ENCODE measurements at regions not wholly inside any gene's neighbourhood (a gene's known extent, or its start where the extent isn't known, plus 50 kb on each side); places are given as distances from the start of the nearest gene placed in this dataset.
A peak's percentile ranks its signal among the peaks of the same experiment; 100 is the strongest.

DNA sequence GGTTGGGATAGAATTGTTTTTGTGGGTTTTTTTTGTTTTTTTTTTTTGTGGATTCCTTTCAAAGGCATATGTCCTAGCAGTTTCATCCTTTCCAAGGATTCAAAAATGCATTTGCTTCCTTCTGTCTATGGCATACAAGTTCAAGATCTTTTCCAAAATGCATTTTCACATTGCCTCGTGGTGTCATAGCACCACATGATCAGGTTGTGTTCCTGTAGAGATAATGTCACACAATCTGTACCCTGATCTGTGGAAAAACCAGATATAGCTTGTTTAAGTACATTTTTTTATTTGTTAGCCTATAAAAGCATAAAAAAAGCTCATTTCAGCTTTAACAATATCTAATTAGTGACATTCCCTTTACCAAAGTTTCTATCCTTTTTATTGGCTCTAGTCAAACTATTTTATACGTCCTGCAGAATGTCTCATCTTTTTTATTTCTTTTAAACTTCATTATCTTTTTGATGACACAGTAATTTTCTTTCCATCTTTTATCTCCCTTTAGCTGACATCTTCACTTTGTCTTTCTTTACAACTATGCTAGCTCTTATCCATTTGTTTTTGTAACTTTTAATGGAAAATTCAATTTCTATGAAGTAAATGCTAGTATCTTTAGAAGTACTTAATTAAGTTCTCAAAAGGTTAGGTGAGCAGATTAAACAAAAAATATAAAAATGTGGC is 106.0 kb upstream of the NOVA1 start:
- TF ChIP-seq CTCF (conservative IDR thresholded peaks at IDR 0.05; ENCODE audit: low read depth, low read length): no peak
- DNase-seq (ENCODE audit: low read depth): no peak
- no peak overlapping the region for H3K4me3 ChIP-seq (ENCODE audit: low read depth, low read length)

DNA sequence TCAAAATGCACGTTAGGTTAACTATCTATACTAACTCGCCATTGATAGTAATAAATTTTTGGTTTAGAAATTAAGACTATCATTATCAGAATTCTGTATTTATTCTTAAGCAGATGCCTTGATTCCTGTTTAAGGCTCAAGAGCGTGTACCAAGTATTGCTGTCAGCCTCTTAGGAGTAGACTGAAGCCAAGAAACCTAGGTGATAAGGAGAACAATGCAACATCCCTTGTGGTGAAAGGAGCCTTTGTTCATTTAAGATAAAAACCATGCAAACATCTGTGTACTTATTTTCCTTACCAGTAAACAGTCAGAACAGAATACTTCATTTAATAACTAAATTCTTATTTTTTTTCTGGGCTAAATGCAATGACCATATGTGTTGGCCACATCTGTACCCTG is 109.4 kb upstream of the NOVA1 start:
- no peak overlapping the region for H3K4me3 ChIP-seq (ENCODE audit: low read depth, low read length)
- no peak for TF ChIP-seq CTCF (conservative IDR thresholded peaks at IDR 0.05; ENCODE audit: low read depth, low read length)
- no peak for DNase-seq (ENCODE audit: low read depth)

DNA sequence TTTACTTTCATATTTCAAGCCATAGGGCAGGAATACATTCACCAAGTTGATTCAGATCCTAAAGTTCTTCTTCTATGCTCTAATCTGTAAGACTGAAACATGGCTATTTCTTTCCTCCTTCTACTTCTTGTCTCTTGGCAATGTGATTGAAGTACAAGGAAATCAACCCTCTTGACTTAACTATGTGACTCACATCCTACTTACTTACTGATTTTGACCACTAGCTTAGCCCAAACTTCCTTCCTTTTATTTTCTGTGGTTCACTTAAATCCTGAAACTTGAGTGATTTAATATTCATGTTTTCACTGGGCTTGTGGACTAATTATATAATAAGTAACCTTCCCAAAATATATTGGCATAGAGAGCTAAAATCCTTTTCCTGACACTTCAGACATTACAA is 111.2 kb upstream of the NOVA1 start:
- no peak for TF ChIP-seq CTCF (conservative IDR thresholded peaks at IDR 0.05; ENCODE audit: low read depth, low read length)
- DNase-seq (ENCODE audit: low read depth): no peak
- no peak overlapping the region for H3K4me3 ChIP-seq (ENCODE audit: low read depth, low read length)

DNA sequence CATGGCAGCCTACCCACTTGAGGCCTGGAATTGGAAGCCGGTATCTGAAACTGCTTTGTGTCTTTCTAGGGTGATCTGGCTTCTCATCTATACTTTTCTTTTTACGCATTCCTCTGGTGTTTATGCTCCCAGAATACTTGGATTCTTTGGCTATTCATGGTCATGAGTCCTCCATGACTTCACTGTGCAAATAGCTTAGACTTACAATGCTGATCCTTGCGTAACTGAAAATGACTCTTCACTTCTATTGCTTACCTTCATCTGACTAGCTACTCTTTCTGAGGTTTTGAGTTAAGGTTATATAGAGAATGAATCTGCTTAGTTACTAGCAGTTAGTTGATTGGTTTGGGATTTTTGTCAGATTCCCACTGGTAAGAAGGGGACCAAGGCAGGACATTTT is 121.7 kb upstream of the NOVA1 start:
- no peak overlapping the region for H3K4me3 ChIP-seq (ENCODE audit: low read depth, low read length)
- DNase-seq (ENCODE audit: low read depth): peak; percentile 75
- no peak for TF ChIP-seq CTCF (conservative IDR thresholded peaks at IDR 0.05; ENCODE audit: low read depth, low read length)

DNA sequence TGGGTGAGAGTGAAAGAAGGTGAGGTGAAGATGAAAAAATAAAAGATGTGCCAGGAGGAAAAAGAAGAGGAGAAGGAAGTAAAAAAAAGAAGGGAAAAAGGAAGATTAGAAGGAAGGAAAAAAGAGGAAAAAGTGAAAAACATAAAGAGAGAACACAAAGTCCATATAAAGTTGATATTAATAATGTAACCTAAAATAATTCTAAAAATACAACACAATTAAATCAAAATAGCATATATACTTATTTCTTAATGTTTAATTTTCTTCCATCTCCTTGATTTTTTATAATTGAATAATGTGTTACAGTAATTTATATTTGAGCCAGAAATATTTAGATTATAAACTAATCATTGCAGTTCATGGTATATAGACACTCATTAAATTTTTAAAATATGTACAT is 124.4 kb upstream of the NOVA1 start:
- DNase-seq (ENCODE audit: low read depth): no peak
- H3K4me3 ChIP-seq (ENCODE audit: low read depth, low read length): no peak overlapping the region
- TF ChIP-seq CTCF (conservative IDR thresholded peaks at IDR 0.05; ENCODE audit: low read depth, low read length): no peak

DNA sequence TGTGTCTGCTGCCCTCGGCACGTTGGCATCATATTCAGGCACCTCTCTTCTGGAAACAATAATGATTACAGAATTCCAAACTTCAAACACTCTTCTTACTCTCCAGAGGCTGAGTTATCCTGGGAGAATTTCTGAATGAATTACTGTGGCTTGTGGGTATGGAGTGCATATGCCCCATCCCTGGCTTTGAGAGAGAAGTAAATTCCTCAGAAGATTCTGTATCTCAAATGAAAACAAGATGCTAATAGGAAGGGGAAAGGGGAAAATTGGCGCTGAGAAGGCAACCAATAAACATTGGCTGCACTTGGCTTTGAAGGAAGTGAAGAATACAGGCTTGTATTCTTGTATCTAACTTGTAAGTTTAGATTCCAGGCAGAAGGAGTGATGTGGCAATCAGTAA is 132.0 kb upstream of the NOVA1 start:
- no peak for TF ChIP-seq CTCF (conservative IDR thresholded peaks at IDR 0.05; ENCODE audit: low read depth, low read length)
- no peak overlapping the region for H3K4me3 ChIP-seq (ENCODE audit: low read depth, low read length)

GRCh38 chr14:26730929-26731618 is 133.2 kb upstream of the NOVA1 start:
- no peak overlapping the region for H3K4me3 ChIP-seq (ENCODE audit: low read depth, low read length)
- peak; percentile 79 for TF ChIP-seq CTCF (conservative IDR thresholded peaks at IDR 0.05; ENCODE audit: low read depth, low read length)
- DNase-seq (ENCODE audit: low read depth): no peak

More for the DNA sequence above, 132.0 kb upstream of the NOVA1 start:
- DNase-seq (ENCODE audit: low read depth): no peak
